ENCODE measurements at regions not wholly inside any gene's neighbourhood (a gene's known extent, or its start where the extent isn't known, plus 50 kb on each side); places are given as distances from the start of the nearest gene placed in this dataset.

GRCh38 chr14:29109589-29109988 is 343.0 kb downstream of the FOXG1 start:
- TF ChIP-seq CTCF (IDR thresholded peaks at IDR 0.05) (no peak), POLR2A (IDR thresholded peaks at IDR 0.05) (no peak), POLR2AphosphoS5 (IDR thresholded peaks at IDR 0.05) (no peak)
